H9 (cell line): ENCODE measurements at regions not wholly inside any gene's neighbourhood (a gene's known extent, or its start where the extent isn't known, plus 50 kb on each side); places are given as distances from the start of the nearest gene placed in this dataset.
A peak's percentile ranks its signal among the peaks of the same experiment; 100 is the strongest.

Source experiments
- DNase-seq: peaks from one replicate; pipeline ENCODE4 v3.0.0-alpha.2; 2017
- H2AFZ ChIP-seq: one replicate; pipeline ENCODE4 v1.6.1; 2013; ENCODE audit warnings: mild to moderate bottlenecking, low read length, control low read depth, moderate library complexity
- H2AK5ac ChIP-seq: 2 replicates; pipeline ENCODE4 v1.6.1; 2013; ENCODE audit warnings: low read length, control low read depth, mixed read lengths; ENCODE audit not compliant: insufficient read length
- H2BK120ac ChIP-seq: one replicate; pipeline ENCODE4 v1.6.1; 2013; ENCODE audit warnings: low read depth, mild to moderate bottlenecking, low read length, control low read depth, inconsistent platforms; ENCODE audit not compliant: poor library complexity, severe bottlenecking
- H2BK12ac ChIP-seq: 2 replicates; pipeline ENCODE4 v1.6.1; 2013; ENCODE audit warnings: low read length, control low read depth, mixed read lengths, low read depth; ENCODE audit not compliant: insufficient read length
- H2BK15ac ChIP-seq: 2 replicates; pipeline ENCODE4 v1.6.1; 2013; ENCODE audit warnings: low read depth, low read length, control low read depth
- H2BK20ac ChIP-seq: one replicate; pipeline ENCODE4 v1.6.1; 2013; ENCODE audit warnings: low read depth, mild to moderate bottlenecking, low read length, control low read depth, inconsistent platforms; ENCODE audit not compliant: poor library complexity, severe bottlenecking
- H2BK5ac ChIP-seq: 2 replicates; pipeline ENCODE4 v1.6.1; 2013; ENCODE audit warnings: low read length, control low read depth, mixed read lengths; ENCODE audit not compliant: insufficient read length
- H3K14ac ChIP-seq: 2 replicates; pipeline ENCODE4 v1.6.1; 2013; ENCODE audit warnings: low read length, control low read depth; ENCODE audit not compliant: insufficient read depth
- H3K18ac ChIP-seq: 2 replicates; pipeline ENCODE4 v1.6.1; 2013; ENCODE audit warnings: low read depth, mild to moderate bottlenecking, mixed read lengths, low read length, control low read depth; ENCODE audit not compliant: insufficient read length
- H3K23ac ChIP-seq: 2 replicates; pipeline ENCODE4 v1.6.1; 2013; ENCODE audit warnings: low read length, control low read depth, mixed read lengths, low read depth; ENCODE audit not compliant: insufficient read length
- H3K23me2 ChIP-seq: 2 replicates; pipeline ENCODE4 v1.6.1; 2013; ENCODE audit warnings: low read depth, mild to moderate bottlenecking, mixed read lengths, low read length, control low read depth; ENCODE audit not compliant: insufficient read length, poor library complexity, severe bottlenecking
- H3K27ac ChIP-seq: 2 replicates; pipeline ENCODE4 v1.5.1; 2013; ENCODE audit warnings: low read length, control low read depth, mixed read lengths, low read depth; ENCODE audit not compliant: insufficient read length
- H3K27me3 ChIP-seq: 2 replicates; pipeline ENCODE4 v1.6.1; 2013; ENCODE audit warnings: low read length, control low read depth, inconsistent platforms; ENCODE audit not compliant: insufficient read depth
- H3K4ac ChIP-seq: 2 replicates; pipeline ENCODE4 v1.6.1; 2013; ENCODE audit warnings: low read depth, mild to moderate bottlenecking, control low read depth, inconsistent platforms, low read length, moderate library complexity
- H3K4me1 ChIP-seq: 2 replicates; pipeline ENCODE4 v1.6.1; 2013; ENCODE audit warnings: low read length, control low read depth, inconsistent platforms; ENCODE audit not compliant: insufficient read depth
- H3K4me2 ChIP-seq: 2 replicates; pipeline ENCODE4 v1.6.1; 2013; ENCODE audit warnings: low read length, control low read depth, mixed read lengths; ENCODE audit not compliant: insufficient read length, insufficient read depth
- H3K56ac ChIP-seq: 2 replicates; pipeline ENCODE4 v1.6.1; 2013; ENCODE audit warnings: low read depth, mild to moderate bottlenecking, mixed read lengths, low read length, control low read depth; ENCODE audit not compliant: insufficient read length
- H3K79me1 ChIP-seq: 2 replicates; pipeline ENCODE4 v1.6.1; 2013; ENCODE audit warnings: low read depth, mild to moderate bottlenecking, moderate library complexity, low read length, control low read depth, inconsistent platforms; ENCODE audit not compliant: insufficient read depth, poor library complexity, severe bottlenecking
- H3K79me2 ChIP-seq: 2 replicates; pipeline ENCODE4 v1.6.1; 2013; ENCODE audit warnings: low read length, control low read depth, inconsistent platforms; ENCODE audit not compliant: insufficient read depth
- H3K9ac ChIP-seq: 2 replicates; pipeline ENCODE4 v1.6.1; 2013; ENCODE audit warnings: low read length, control low read depth, mixed read lengths; ENCODE audit not compliant: insufficient read length; ENCODE audit errors: extremely low read depth
- H3K9me3 ChIP-seq: one replicate; pipeline ENCODE4 v1.6.1; 2013; ENCODE audit warnings: low read depth, low read length, inconsistent platforms; ENCODE audit not compliant: control insufficient read depth
- H3T11ph ChIP-seq: one replicate; pipeline ENCODE4 v1.6.1; 2013; ENCODE audit warnings: mild to moderate bottlenecking, low read length, control low read depth, inconsistent platforms
- H4K20me1 ChIP-seq: one replicate; pipeline ENCODE4 v1.6.1; 2013; ENCODE audit not compliant: control insufficient read depth, insufficient read length, insufficient read depth
- H4K5ac ChIP-seq: 2 replicates; pipeline ENCODE4 v1.6.1; 2013; ENCODE audit warnings: low read depth, mild to moderate bottlenecking, mixed read lengths, low read length, control low read depth; ENCODE audit not compliant: insufficient read length
- H4K8ac ChIP-seq: replicated peaks from 2 replicates; pipeline ENCODE4 v1.6.1; 2013; ENCODE audit warnings: low read length, control low read depth, mixed read lengths, low read depth; ENCODE audit not compliant: insufficient read length
- H4K91ac ChIP-seq: 2 replicates; pipeline ENCODE4 v1.6.1; 2013; ENCODE audit warnings: low read depth, mild to moderate bottlenecking, moderate library complexity, mixed read lengths, low read length, control low read depth; ENCODE audit not compliant: insufficient read length
- H3K27ac Mint-ChIP-seq, 3 experiments: 2 replicates in 2 of 3; 3 replicates in 1 of 3; pipeline ENCODE4 v1.8.0; 2020 to 2021; ENCODE audit warnings: mixed read lengths in 3 of 3, mild to moderate bottlenecking in 1 of 3, moderate library complexity in 1 of 3
- H3K27me3 Mint-ChIP-seq: 2 replicates; pipeline ENCODE4 v1.8.0; 2021; ENCODE audit warnings: low read depth, mild to moderate bottlenecking, moderate library complexity, mixed read lengths
- H3K36me3 Mint-ChIP-seq, 3 experiments: 2 replicates in 2 of 3; 3 replicates in 1 of 3; pipeline ENCODE4 v1.8.0; 2020 to 2021; ENCODE audit warnings: low read depth in 3 of 3, mixed read lengths in 3 of 3; ENCODE audit not compliant: insufficient read depth in 1 of 3
- H3K4me1 Mint-ChIP-seq, 2 experiments: 2 replicates each; pipeline ENCODE4 v1.8.0; 2020; ENCODE audit warnings: mixed read lengths in 2 of 2
- H3K4me3 Mint-ChIP-seq, 2 experiments: 2 replicates in 1 of 2; 3 replicates in 1 of 2; pipeline ENCODE4 v1.8.0; 2020 to 2021; ENCODE audit warnings: mild to moderate bottlenecking in 2 of 2, mixed read lengths in 2 of 2, moderate library complexity in 1 of 2
- H3K9me3 Mint-ChIP-seq, 2 experiments: 2 replicates in 1 of 2; 3 replicates in 1 of 2; pipeline ENCODE4 v1.8.0; 2020; ENCODE audit warnings: mild to moderate bottlenecking in 2 of 2, mixed read lengths in 2 of 2, moderate library complexity in 1 of 2
- TF ChIP-seq, protein P1 (sequence below): fragments of 200-600 bp; sonication (generic); conservative IDR thresholded peaks from 3 replicates; pipeline ENCODE4 v1.8.0; 2021; ENCODE audit warnings: antibody characterized with exemption, mild to moderate bottlenecking

DNA sequence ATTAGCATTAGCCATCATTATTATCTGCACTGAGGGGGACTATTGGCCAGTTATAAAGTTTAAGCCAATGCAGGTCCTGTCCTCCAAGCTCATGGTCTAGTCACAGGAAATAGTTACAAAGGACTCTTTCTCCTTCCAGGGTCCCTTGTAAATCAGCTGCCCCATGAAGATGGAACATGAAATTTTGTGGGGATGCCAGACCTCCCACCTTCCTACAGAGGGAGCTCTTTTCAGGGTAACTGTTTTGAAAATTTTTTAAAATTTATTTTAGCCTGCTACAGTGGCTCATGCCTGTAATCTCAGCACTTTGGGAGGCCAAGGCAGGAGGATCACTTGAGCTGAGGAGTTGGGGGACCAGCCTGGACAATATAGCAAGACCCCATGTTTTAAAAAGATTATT is 124.4 kb upstream of the SLC34A2 start:
- no peak overlapping the region for H2BK120ac ChIP-seq
- H2BK5ac ChIP-seq: no peak overlapping the region
- no peak overlapping the region for H2BK12ac ChIP-seq
- Mint-ChIP-seq H3K9me3 (peaks cover 0 to 3% of the 10 kb centered on the region in 2 experiments; a peak in 1 of 5 replicates), H3K4me1 (peaks cover 11 to 15% of the 10 kb centered on the region in 2 experiments), H3K27me3 (peaks cover 12% of the 10 kb centered on the region), H3K36me3 (no peaks in the 10 kb centered on the region), H3K27ac (no peak overlapping the region), H3K4me3 (no peak overlapping the region)
- no peak overlapping the region for H3K4ac ChIP-seq
- no peaks in the 10 kb centered on the region for H3K27me3 ChIP-seq
- H4K5ac ChIP-seq: no peak overlapping the region
- H3T11ph ChIP-seq: no peak overlapping the region
- no peak overlapping the region for H2BK15ac ChIP-seq
- no peaks in the 10 kb centered on the region for H3K79me2 ChIP-seq
- H3K4me1 ChIP-seq: no peaks in the 10 kb centered on the region
- no peak overlapping the region for H3K27ac ChIP-seq
- H4K91ac ChIP-seq: no peak overlapping the region
- no peak overlapping the region for H2AK5ac ChIP-seq
- H3K9me3 ChIP-seq: no peaks in the 10 kb centered on the region
- H3K56ac ChIP-seq: no peak overlapping the region
- no peak overlapping the region for H3K9ac ChIP-seq
- no peaks in the 10 kb centered on the region for H3K79me1 ChIP-seq
- no peak overlapping the region for H3K23ac ChIP-seq
- H2BK20ac ChIP-seq: no peak overlapping the region
- H3K23me2 ChIP-seq: no peaks in the 10 kb centered on the region
- no peaks in the 10 kb centered on the region for H4K20me1 ChIP-seq
- H3K18ac ChIP-seq: no peak overlapping the region
- DNase-seq: no peak
- H2AFZ ChIP-seq: no peak overlapping the region
- TF ChIP-seq, protein P1, sequence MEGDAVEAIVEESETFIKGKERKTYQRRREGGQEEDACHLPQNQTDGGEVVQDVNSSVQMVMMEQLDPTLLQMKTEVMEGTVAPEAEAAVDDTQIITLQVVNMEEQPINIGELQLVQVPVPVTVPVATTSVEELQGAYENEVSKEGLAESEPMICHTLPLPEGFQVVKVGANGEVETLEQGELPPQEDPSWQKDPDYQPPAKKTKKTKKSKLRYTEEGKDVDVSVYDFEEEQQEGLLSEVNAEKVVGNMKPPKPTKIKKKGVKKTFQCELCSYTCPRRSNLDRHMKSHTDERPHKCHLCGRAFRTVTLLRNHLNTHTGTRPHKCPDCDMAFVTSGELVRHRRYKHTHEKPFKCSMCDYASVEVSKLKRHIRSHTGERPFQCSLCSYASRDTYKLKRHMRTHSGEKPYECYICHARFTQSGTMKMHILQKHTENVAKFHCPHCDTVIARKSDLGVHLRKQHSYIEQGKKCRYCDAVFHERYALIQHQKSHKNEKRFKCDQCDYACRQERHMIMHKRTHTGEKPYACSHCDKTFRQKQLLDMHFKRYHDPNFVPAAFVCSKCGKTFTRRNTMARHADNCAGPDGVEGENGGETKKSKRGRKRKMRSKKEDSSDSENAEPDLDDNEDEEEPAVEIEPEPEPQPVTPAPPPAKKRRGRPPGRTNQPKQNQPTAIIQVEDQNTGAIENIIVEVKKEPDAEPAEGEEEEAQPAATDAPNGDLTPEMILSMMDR: peak; percentile 74
- H3K4me2 ChIP-seq: no peak overlapping the region
- H3K14ac ChIP-seq: no peak overlapping the region
- no peak overlapping the region for H4K8ac ChIP-seq
